SIG-M5 treated with dmso at 0.1 percent for 504 hours (cell line): ENCODE measurements at regions not wholly inside any gene's neighbourhood (a gene's known extent, or its start where the extent isn't known, plus 50 kb on each side); places are given as distances from the start of the nearest gene placed in this dataset.
A peak's percentile ranks its signal among the peaks of the same experiment; 100 is the strongest.
"Not testable (repeated sequence)": the region's sequence is repeated elsewhere in the genome, so short reads cannot be mapped to it uniquely, and the experiment has no call there.

Experiments
- DNase-seq: peaks from one replicate; lab custom pipeline; 2025; ENCODE audit not compliant: unreplicated experiment; lab: John Stamatoyannopoulos, UW

DNA sequence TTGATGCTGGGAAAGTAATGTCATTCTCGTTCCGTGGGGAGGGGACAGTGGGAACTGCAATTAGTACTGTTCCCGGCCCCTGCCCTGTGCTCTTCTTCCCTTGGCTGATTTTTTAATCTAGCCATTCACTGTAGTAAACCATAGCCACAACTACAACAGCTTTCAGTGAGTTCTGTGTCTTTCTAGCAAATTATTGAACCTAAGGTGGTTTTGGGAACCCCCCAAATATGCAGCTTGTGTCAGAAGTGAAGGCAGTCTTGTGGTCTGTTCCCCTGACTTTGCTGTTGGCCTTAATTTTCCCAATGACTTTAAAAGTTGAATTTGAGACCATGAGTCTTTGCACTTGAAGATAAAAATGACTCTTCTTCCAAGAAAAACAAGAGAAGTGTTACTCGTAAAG is 114.3 kb upstream of the ETV6 start:
- DNase-seq: no peak

DNA sequence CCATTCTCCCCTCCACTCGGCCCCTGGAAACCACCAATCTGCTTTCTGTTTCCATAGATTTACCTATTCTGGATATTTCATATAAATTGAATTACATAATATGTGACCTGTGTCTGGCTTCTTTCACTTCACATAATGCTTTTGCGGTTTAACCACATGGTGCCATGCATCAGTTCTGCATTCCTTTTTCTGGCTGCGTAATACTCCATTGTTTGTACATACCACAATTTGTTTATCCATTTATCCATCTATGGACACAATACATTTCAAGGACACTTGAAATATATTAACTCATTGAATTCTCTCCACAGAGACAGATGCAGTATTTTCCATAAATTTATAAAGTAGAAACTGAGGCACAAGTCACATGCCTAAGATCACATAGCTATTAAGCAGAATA is 110.3 kb upstream of the ETV6 start:
- DNase-seq: no peak

- DNase-seq: no peak
These were observed 109.3 kb upstream of the ETV6 start for GRCh38 chr12:11540156-11540555.

DNA sequence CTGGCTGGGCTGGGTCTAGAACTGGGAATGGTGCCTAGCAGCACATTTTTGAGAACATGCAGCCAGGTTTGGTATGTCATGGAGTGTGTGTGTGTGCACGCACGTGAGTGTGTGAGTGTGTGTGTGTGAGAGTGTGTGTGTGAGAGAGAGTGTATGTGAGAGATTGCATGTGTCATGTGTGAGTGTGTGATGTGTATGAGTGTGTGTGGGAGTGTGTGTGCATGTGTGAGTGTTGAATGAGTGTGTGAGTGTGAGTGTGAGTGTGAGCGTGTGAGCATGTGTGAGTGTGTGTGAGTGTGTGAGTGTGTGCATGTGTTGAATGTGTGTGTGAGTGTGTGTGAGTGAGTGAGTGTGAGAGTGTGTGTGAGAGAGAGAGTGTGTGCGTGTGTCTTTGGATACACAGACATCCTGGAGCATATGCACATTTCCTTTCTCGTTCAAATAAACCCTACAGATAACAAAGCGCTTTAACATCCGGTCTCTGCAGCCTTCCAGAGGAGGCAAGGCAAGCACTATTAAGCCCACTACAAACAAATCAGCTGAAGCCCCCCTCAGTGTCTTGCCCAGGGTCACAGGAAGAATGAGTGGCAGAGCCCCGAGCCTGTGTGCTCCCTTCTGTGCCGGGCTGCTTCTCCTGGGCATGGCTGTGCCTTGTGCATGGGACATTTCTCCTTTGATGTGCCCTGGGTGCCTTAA is 108.7 kb upstream of the ETV6 start:
- no peak for DNase-seq

GRCh38 chr12:11542599-11542998 is 106.9 kb upstream of the ETV6 start:
- DNase-seq: no peak

- DNase-seq: no peak
These were observed 105.9 kb upstream of the ETV6 start for GRCh38 chr12:11543457-11544158.

DNA sequence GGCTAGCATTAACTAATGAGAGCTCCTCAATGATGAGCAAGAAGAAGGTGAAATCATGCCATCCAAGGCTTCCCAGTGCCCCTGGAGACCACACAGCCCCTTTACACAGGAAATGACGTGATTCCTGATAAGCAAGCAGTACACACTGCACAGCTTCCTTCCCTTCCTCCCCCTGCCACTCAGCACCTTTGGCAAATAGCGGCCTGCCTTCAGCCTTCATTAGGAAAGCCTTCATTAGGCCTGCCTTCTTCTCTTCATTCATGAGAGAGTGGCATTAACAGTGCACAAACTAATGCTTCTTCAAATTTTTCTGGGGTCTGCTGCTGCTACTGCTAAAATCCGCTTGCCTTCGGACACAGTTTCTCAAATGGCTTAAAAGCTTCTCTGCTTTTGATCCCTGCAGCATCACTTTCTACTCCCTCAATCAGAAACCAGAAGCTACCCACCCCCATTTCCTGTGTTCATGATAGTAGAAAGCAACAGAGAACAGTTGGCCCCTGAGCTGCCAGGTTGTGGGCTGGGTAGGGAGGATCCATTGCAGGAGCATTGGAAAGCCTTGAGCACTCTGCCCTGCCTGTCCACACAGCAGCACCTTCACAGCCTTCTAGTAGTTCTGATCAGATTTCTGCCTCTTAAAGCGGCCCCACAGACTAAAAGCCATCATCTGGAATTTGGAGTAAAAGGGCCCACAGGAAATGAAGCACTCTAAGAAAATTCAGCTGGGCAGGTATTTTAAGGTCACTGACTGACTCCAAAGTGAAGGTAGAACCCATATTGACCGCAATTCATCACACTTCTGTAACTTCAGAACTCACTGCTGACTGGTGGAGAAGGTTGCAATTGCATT is 103.8 kb upstream of the ETV6 start:
- no peak for DNase-seq

- DNase-seq: not testable (repeated sequence)
These were observed 102.7 kb upstream of the ETV6 start for GRCh38 chr12:11546582-11547270.

- DNase-seq: not testable (repeated sequence)
These were observed 102.2 kb upstream of the ETV6 start for GRCh38 chr12:11547271-11547646.

GRCh38 chr12:11549119-11549518 is 100.4 kb upstream of the ETV6 start:
- no peak for DNase-seq

GRCh38 chr12:11553871-11554533 is 95.5 kb upstream of the ETV6 start:
- DNase-seq: peak; percentile 77

- no peak for DNase-seq
These were observed 94.3 kb upstream of the ETV6 start for GRCh38 chr12:11555195-11555594.

- peak; percentile 10 for DNase-seq
These were observed 93.5 kb upstream of the ETV6 start for GRCh38 chr12:11555743-11556625.

GRCh38 chr12:11556682-11557081 is 92.8 kb upstream of the ETV6 start:
- no peak for DNase-seq

GRCh38 chr12:11559626-11560340 is 89.7 kb upstream of the ETV6 start:
- DNase-seq: no peak

DNA sequence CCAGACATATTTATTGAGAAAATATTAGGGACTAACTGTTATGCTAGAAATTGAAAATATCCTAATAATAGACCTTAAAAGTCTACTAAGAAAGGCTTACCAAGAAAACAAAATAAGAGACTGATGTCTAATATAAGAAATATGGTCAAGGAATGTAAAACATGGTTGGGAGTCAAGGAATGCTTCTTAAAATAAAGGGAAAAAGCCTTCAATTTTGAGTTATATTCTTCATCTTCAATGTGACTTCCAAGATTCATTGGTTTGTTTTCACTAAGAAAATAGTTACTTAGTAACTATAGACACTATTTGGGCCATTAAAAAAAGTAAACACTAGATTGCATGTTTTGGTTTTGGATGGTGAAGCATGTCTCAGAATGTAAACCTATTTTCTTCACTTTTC is 88.1 kb upstream of the ETV6 start:
- DNase-seq: no peak

- no peak for DNase-seq
These were observed 85.4 kb upstream of the ETV6 start for GRCh38 chr12:11563785-11564739.
